Heart right ventricle (tissue), 16 donors: ENCODE measurements at regions not wholly inside any gene's neighbourhood (a gene's known extent, or its start where the extent isn't known, plus 50 kb on each side); places are given as distances from the start of the nearest gene placed in this dataset.

Source experiments
- ATAC-seq, 8 donors: fragments of 200-7000 bp; cut with Tn5 transposase; one replicate each; pipeline ENCODE4 v1.9.1; 2020; ENCODE audit warnings: mild to moderate bottlenecking in 8 of 8, moderate library complexity in 8 of 8, moderate number of reproducible peaks in 1 of 8
- DNase-seq, 2 donors: peaks; one replicate each; pipeline ENCODE4 v3.0.0-alpha.2; 2020
- H3K27ac ChIP-seq, 10 donors: fragments of 200-600 bp; sonication (generic) in 2 of 10; one replicate each; pipeline versions ENCODE4 v1.5.0 to v1.8.0; 2020 to 2022; ENCODE audit warnings: mild to moderate bottlenecking in 3 of 10
- H3K27me3 ChIP-seq, 7 donors: fragments of 200-600 bp; one replicate each; pipeline ENCODE4 v1.8.0; 2021 to 2022; ENCODE audit warnings: mild to moderate bottlenecking in 2 of 7
- H3K36me3 ChIP-seq, 9 donors: fragments of 200-600 bp; sonication (generic) in 1 of 9; one replicate each; pipeline versions ENCODE4 v1.5.0 to v1.8.0; 2020 to 2022; ENCODE audit warnings: mild to moderate bottlenecking in 2 of 9
- H3K4me1 ChIP-seq, 9 donors: fragments of 200-600 bp; sonication (generic) in 1 of 9; one replicate each; pipeline versions ENCODE4 v1.5.0 to v1.8.0; 2020 to 2022; ENCODE audit warnings: mild to moderate bottlenecking in 4 of 9
- H3K4me3 ChIP-seq, 10 donors: fragments of 200-600 bp; sonication (generic) in 2 of 10; one replicate each; pipeline versions ENCODE4 v1.5.0 to v1.8.0; 2020 to 2022; ENCODE audit warnings: mild to moderate bottlenecking in 7 of 10, moderate library complexity in 2 of 10
- H3K9me3 ChIP-seq, 11 donors: fragments of 200-600 bp in 10 of 11; sonication (generic) in 2 of 11; one replicate each; pipeline versions ENCODE4 v1.5.0 to v1.8.0; 2013 to 2022; ENCODE audit warnings: mild to moderate bottlenecking in 2 of 11, control low read depth in 1 of 11, moderate library complexity in 1 of 11
- CTCF ChIP-seq, 9 donors: fragments of 200-600 bp; sonication (generic) in 2 of 9; IDR thresholded peaks; one replicate each; pipeline versions ENCODE4 v1.5.0 to v1.8.0; 2021 to 2022; ENCODE audit warnings: antibody characterized with exemption in 9 of 9, mild to moderate bottlenecking in 5 of 9, moderate library complexity in 1 of 9
- WGBS, 2 donors: extraction: QIAGEN DNeasy Blood & Tissue Kit; methylation state at CpG; one replicate each; pipeline ENCODE4 v1.1.7; 2013; ENCODE audit warnings: inconsistent platforms in 1 of 2; 5-methylcytosine and 5-hydroxymethylcytosine counted together
- intact Hi-C, 10 donors: fragments of 100-400 bp; cut with DNase I; formaldehyde crosslinking; loops; one replicate each; pipeline versions ENCODE4 v1.11.1 to v1.14.2; 2022
- donor health status: Arrhythmogenic right ventricular cardiomyopathy.
- donor health status: ischemic (EF 13 %, LVEDD 7.1; RV severe dilation, severe dysfunction).
- donor health status: healthy with polysubstance abuse.
- donor health status: DM: no; HTN: yes; CAD: no.
- donor health status: DM: no; HTN: no; CAD: no.
- donor health status: ischemic (EF 25% LVEDD 6.9; RV normal size, moderate dysfunction).
- donor health status: ischemic (EF 25% LVEDD 5.7; RV mildly dilated, moderate dysfunction).
- donor health status: healthy.
- donor health status: DM: yes; HTN: yes; CAD: no.
- donor health status: Ischemic cardiomyopathy.
- donor health status: ischemic (EF 35%, LVEDD 5.7; RV mildly dilated, moderate dysfunction).
- donor health status: nonischemic (EF 11% LVEDD 7.7; RV severe dilation, severe dysfunction).
- donor health status: DM: yes; HTN: yes; CAD: no.
- donor health status: PGD.
- donor health status: ischemic (EF 29% LVEDD 5.4; RV normal size, mild dysfunction).
- donor health status: nonischemic (EF 23%, LVEDD 6.1; RV moderate dilation, normal function).

- Histone ChIP-seq H3K27ac (no peak overlapping the region), H3K4me1 (no peaks in the 10 kb centered on the region), H3K36me3 (no peaks in the 10 kb centered on the region), H3K27me3 (no peaks in the 10 kb centered on the region), H3K9me3 (peaks cover 0 to 26% (median 0%) of the 10 kb centered on the region in 11 donors), H3K4me3 (no peak overlapping the region)
- WGBS, 2 donors: 68 to 77% methylated on average over 5 of the region's 5 CpGs
- ATAC-seq: no peak
- DNase-seq: no peak
- intact Hi-C loops: no loop called here
- TF ChIP-seq CTCF (IDR thresholded peaks at IDR 0.05): no peak
Measured at GRCh38 chr13:56189978-56190377, 950.7 kb upstream of the PRR20A start.

GRCh38 chr13:56198350-56198749 is 942.4 kb upstream of the PRR20A start:
- no peak for ATAC-seq
- TF ChIP-seq CTCF (IDR thresholded peaks at IDR 0.05): no peak
- H3K27ac ChIP-seq: no peak overlapping the region
- H3K9me3 ChIP-seq: no peaks in the 10 kb centered on the region
- H3K4me1 ChIP-seq: no peaks in the 10 kb centered on the region
- 66 to 72% methylated on average over 1 of the region's 1 CpG for WGBS, 2 donors
- DNase-seq: no peak
- intact Hi-C loops: no loop called here
- H3K27me3 ChIP-seq: no peaks in the 10 kb centered on the region
- H3K4me3 ChIP-seq: no peak overlapping the region
- no peaks in the 10 kb centered on the region for H3K36me3 ChIP-seq

GRCh38 chr13:56201834-56202233 is 938.9 kb upstream of the PRR20A start:
- Histone ChIP-seq H3K4me1 (no peaks in the 10 kb centered on the region), H3K4me3 (no peak overlapping the region), H3K9me3 (no peaks in the 10 kb centered on the region), H3K36me3 (no peaks in the 10 kb centered on the region), H3K27ac (no peak overlapping the region), H3K27me3 (no peaks in the 10 kb centered on the region)
- WGBS, 2 donors: 64 to 69% methylated on average over 2 of the region's 2 CpGs
- DNase-seq: no peak
- intact Hi-C loops: no loop called here
- no peak for TF ChIP-seq CTCF (IDR thresholded peaks at IDR 0.05)
- no peak for ATAC-seq

GRCh38 chr13:56216221-56216620 is 924.5 kb upstream of the PRR20A start:
- Histone ChIP-seq H3K4me3 (no peak overlapping the region), H3K27me3 (no peaks in the 10 kb centered on the region), H3K27ac (no peak overlapping the region), H3K36me3 (no peaks in the 10 kb centered on the region), H3K9me3 (peaks cover 0 to 36% (median 0%) of the 10 kb centered on the region in 11 donors), H3K4me1 (no peaks in the 10 kb centered on the region)
- DNase-seq (no peak), ATAC-seq (no peak)
- no peak for TF ChIP-seq CTCF (IDR thresholded peaks at IDR 0.05)
- intact Hi-C loops: no loop called here
- 74 to 76% methylated on average over 1 of the region's 1 CpG for WGBS, 2 donors

- DNase-seq (no peak), ATAC-seq (no peak)
- peaks cover 0 to 42% (median 0%) of the 10 kb centered on the region in 11 donors for H3K9me3 ChIP-seq
- H3K27me3 ChIP-seq: no peaks in the 10 kb centered on the region
- H3K27ac ChIP-seq: no peak overlapping the region
- no peaks in the 10 kb centered on the region for H3K36me3 ChIP-seq
- no peak overlapping the region for H3K4me3 ChIP-seq
- 64 to 70% methylated on average over 2 of the region's 2 CpGs for WGBS, 2 donors
- no peaks in the 10 kb centered on the region for H3K4me1 ChIP-seq
- TF ChIP-seq CTCF (IDR thresholded peaks at IDR 0.05): no peak
- intact Hi-C loops: no loop called here
Measured at GRCh38 chr13:56247692-56248091, 893.0 kb upstream of the PRR20A start.
